GM12892 (cell line): ENCODE measurements at regions not wholly inside any gene's neighbourhood (a gene's known extent, or its start where the extent isn't known, plus 50 kb on each side); places are given as distances from the start of the nearest gene placed in this dataset.

Experiments
- POLR2A ChIP-seq: IDR thresholded peaks from 2 replicates; pipeline ENCODE4 v1.6.1; 2011; ENCODE audit warnings: low read depth, low read length, control low read depth
- POLR2AphosphoS5 ChIP-seq: IDR thresholded peaks from 2 replicates; pipeline ENCODE4 v1.6.1; 2011; ENCODE audit warnings: low read depth, low read length, control low read depth
- TAF1 ChIP-seq: IDR thresholded peaks from 2 replicates; pipeline ENCODE4 v1.6.1; 2011; ENCODE audit warnings: low read depth, mild to moderate bottlenecking, control low read depth, low read length, borderline replicate concordance

- TF ChIP-seq POLR2AphosphoS5 (no peak), TAF1 (no peak), POLR2A (no peak)
Observed at GRCh38 chr6:12351672-12352071, 61.5 kb downstream of the EDN1 start.
